Natural killer cell (primary cell): ENCODE measurements at regions not wholly inside any gene's neighbourhood (a gene's known extent, or its start where the extent isn't known, plus 50 kb on each side); places are given as distances from the start of the nearest gene placed in this dataset.

ENCODE experiments used
- ATAC-seq, 3 donors: fragments of 150-1000 bp in 2 of 3; fragments of 200-7000 bp in 1 of 3; cut with Tn5 transposase; 1 replicate in 1 of 3; 2 replicates in 2 of 3; pipeline ENCODE4 v1.10.0; 2021; ENCODE audit warnings: mild to moderate bottlenecking in 2 of 3, moderate library complexity in 2 of 3
- DNase-seq, 2 donors: peaks; one replicate each; pipeline versions ENCODE4 v3.0.0 to v3.0.0-alpha.2; 2013 to 2021; ENCODE audit warnings: mixed read lengths in 1 of 2
- H3K27ac ChIP-seq: one replicate; pipeline ENCODE4 v1.5.1; 2013; ENCODE audit warnings: mild to moderate bottlenecking, low read length
- H3K27me3 ChIP-seq: one replicate; pipeline ENCODE4 v1.6.1; 2013; ENCODE audit warnings: low read length; ENCODE audit not compliant: control insufficient read depth, insufficient read depth
- H3K36me3 ChIP-seq: one replicate; pipeline ENCODE4 v1.6.1; 2013; ENCODE audit warnings: low read length; ENCODE audit not compliant: control insufficient read depth, insufficient read depth
- H3K4me1 ChIP-seq: one replicate; pipeline ENCODE4 v1.6.1; 2013; ENCODE audit warnings: low read length; ENCODE audit not compliant: control insufficient read depth, insufficient read depth
- H3K4me3 ChIP-seq: one replicate; pipeline ENCODE4 v1.5.1; 2013; ENCODE audit warnings: low read length
- H3K9me3 ChIP-seq: one replicate; pipeline ENCODE4 v1.6.1; 2013; ENCODE audit warnings: low read length; ENCODE audit not compliant: control insufficient read depth, insufficient read depth
- H3K27ac Mint-ChIP-seq, 2 donors: one replicate each; pipeline ENCODE4 v1.8.0; 2022; ENCODE audit warnings: mild to moderate bottlenecking in 2 of 2, mixed read lengths in 2 of 2, moderate library complexity in 1 of 2
- H3K27me3 Mint-ChIP-seq, 2 donors: one replicate each; pipeline ENCODE4 v1.8.0; 2022; ENCODE audit warnings: low read depth in 2 of 2, mixed read lengths in 2 of 2
- H3K36me3 Mint-ChIP-seq: one replicate; pipeline ENCODE4 v1.8.0; 2022; ENCODE audit warnings: mixed read lengths
- H3K4me1 Mint-ChIP-seq, 2 donors: one replicate each; pipeline ENCODE4 v1.8.0; 2022; ENCODE audit warnings: mixed read lengths in 2 of 2
- H3K4me3 Mint-ChIP-seq: one replicate; pipeline ENCODE4 v1.8.0; 2022; ENCODE audit warnings: mild to moderate bottlenecking, moderate library complexity, mixed read lengths
- H3K9me3 Mint-ChIP-seq, 2 donors: one replicate each; pipeline ENCODE4 v1.8.0; 2022; ENCODE audit warnings: mixed read lengths in 2 of 2
- CTCF ChIP-seq: fragments of 200-600 bp; IDR thresholded peaks from one replicate; pipeline ENCODE4 v1.8.0; 2022; ENCODE audit warnings: antibody characterized with exemption
- WGBS: methylation state at CpG from one replicate; pipeline ENCODE4 v1.1.7; 2013; ENCODE audit warnings: missing lambda C conversion rate; ENCODE audit not compliant: insufficient coverage; 5-methylcytosine and 5-hydroxymethylcytosine counted together
- intact Hi-C: fragments of 100-400 bp; cut with micrococcal nuclease; formaldehyde crosslinking; loops from one replicate; pipeline ENCODE4 v1.14.2; 2022

- H3K27me3 Mint-ChIP-seq = peaks cover 7 to 8% of the 10 kb centered on the region in 2 donors
- H3K36me3 Mint-ChIP-seq = no peaks in the 10 kb centered on the region
- no peak for TF ChIP-seq CTCF
- WGBS = 32% methylated on average over 4 of the region's 4 CpGs
- no peaks in the 10 kb centered on the region for H3K27me3 ChIP-seq
- H3K4me1 ChIP-seq = no peaks in the 10 kb centered on the region
- DNase-seq (no peak), ATAC-seq (no peak)
- H3K36me3 ChIP-seq = no peaks in the 10 kb centered on the region
- H3K27ac ChIP-seq = no peak overlapping the region
- H3K9me3 ChIP-seq = no peaks in the 10 kb centered on the region
- H3K9me3 Mint-ChIP-seq = no peaks in the 10 kb centered on the region
- intact Hi-C loops = no loop called here
- H3K4me3 Mint-ChIP-seq = no peak overlapping the region
- H3K4me3 ChIP-seq = no peak overlapping the region
- peaks cover 13% of the 10 kb centered on the region in 2 donors for H3K4me1 Mint-ChIP-seq
- H3K27ac Mint-ChIP-seq = no peak overlapping the region
Measured at GRCh38 chr5:3999929-4000328, 404.3 kb downstream of the IRX1 start.

DNA sequence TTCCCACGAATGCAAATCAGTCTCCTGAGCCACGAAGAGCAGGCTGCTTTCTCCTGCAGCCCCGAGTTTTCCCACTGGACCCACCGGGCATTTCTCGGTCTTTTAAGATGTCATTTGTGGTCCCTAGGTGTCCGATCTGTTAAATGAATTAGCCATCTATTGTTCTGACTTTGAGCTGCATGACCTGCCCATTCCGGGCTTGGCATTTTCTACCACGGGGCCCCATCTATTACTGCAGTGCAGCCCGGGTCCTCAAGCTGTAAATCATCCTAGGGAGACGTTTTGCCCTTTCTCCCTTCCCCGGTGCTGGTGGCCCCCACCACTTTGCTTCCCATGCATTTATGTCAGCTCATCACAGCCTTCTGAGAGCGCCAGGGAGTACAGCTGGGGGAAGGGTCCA, 405.4 kb downstream of the IRX1 start:
- Histone ChIP-seq H3K27me3 (no peaks in the 10 kb centered on the region), H3K9me3 (no peaks in the 10 kb centered on the region), H3K27ac (no peak overlapping the region), H3K4me1 (no peaks in the 10 kb centered on the region), H3K36me3 (no peaks in the 10 kb centered on the region), H3K4me3 (no peak overlapping the region)
- peaks cover 7 to 8% of the 10 kb centered on the region in 2 donors for H3K27me3 Mint-ChIP-seq
- no peak for DNase-seq
- intact Hi-C loops = no loop called here
- no peak overlapping the region for H3K4me3 Mint-ChIP-seq
- no peak for TF ChIP-seq CTCF
- no peaks in the 10 kb centered on the region for H3K36me3 Mint-ChIP-seq
- no peak overlapping the region for H3K27ac Mint-ChIP-seq
- no peaks in the 10 kb centered on the region for H3K9me3 Mint-ChIP-seq
- ATAC-seq = no peak
- 69% methylated on average over 12 of the region's 12 CpGs for WGBS
- H3K4me1 Mint-ChIP-seq = peaks cover 13% of the 10 kb centered on the region in 2 donors

- no peak for ATAC-seq
Measured at GRCh38 chr5:4001758-4002533, 406.3 kb downstream of the IRX1 start.

More at GRCh38 chr5:4001758-4002533, 406.3 kb downstream of the IRX1 start:
- Histone ChIP-seq H3K4me1 (no peaks in the 10 kb centered on the region), H3K27me3 (no peaks in the 10 kb centered on the region), H3K9me3 (no peaks in the 10 kb centered on the region), H3K36me3 (no peaks in the 10 kb centered on the region), H3K27ac (no peak overlapping the region), H3K4me3 (no peak overlapping the region)
- peaks cover 7 to 8% of the 10 kb centered on the region in 2 donors for H3K27me3 Mint-ChIP-seq
- no peaks in the 10 kb centered on the region for H3K9me3 Mint-ChIP-seq
- H3K4me1 Mint-ChIP-seq = peaks cover 13% of the 10 kb centered on the region in 2 donors
- WGBS = 75% methylated on average over 9 of the region's 10 CpGs
- H3K27ac Mint-ChIP-seq = no peak overlapping the region
- no peak for TF ChIP-seq CTCF
- H3K36me3 Mint-ChIP-seq = no peaks in the 10 kb centered on the region
- no peak for DNase-seq
- intact Hi-C loops = no loop called here
- H3K4me3 Mint-ChIP-seq = no peak overlapping the region
